Breast epithelium (tissue), 4 donors: ENCODE measurements at regions not wholly inside any gene's neighbourhood (a gene's known extent, or its start where the extent isn't known, plus 50 kb on each side); places are given as distances from the start of the nearest gene placed in this dataset.

Experiments
- DNase-seq, 2 donors: peaks; one replicate each; pipeline ENCODE4 v3.0.0-alpha.2; 2019; ENCODE audit warnings: low spot score in 2 of 2
- H3K27ac ChIP-seq, 2 donors: fragments of 200-600 bp; sonication (generic) in 1 of 2; one replicate each; pipeline ENCODE4 v1.5.1; 2016 to 2019; ENCODE audit warnings: mild to moderate bottlenecking in 1 of 2
- H3K27me3 ChIP-seq, 2 donors: fragments of 200-600 bp; sonication (generic) in 1 of 2; one replicate each; pipeline versions ENCODE4 v1.5.1 to v1.6.0; 2017 to 2019; ENCODE audit warnings: control low read depth in 1 of 2, mild to moderate bottlenecking in 1 of 2
- H3K36me3 ChIP-seq: fragments of 200-600 bp; one replicate; pipeline ENCODE4 v1.5.1; 2019
- H3K4me1 ChIP-seq, 2 donors: fragments of 200-600 bp; sonication (generic); one replicate each; pipeline ENCODE4 v1.5.1; 2016 to 2019; ENCODE audit warnings: control low read depth in 1 of 2
- H3K4me3 ChIP-seq, 3 donors: fragments of 200-600 bp; sonication (generic); 1 replicate in 2 of 3; 2 replicates in 1 of 3; pipeline ENCODE4 v1.5.1; 2016 to 2019; ENCODE audit warnings: mild to moderate bottlenecking in 3 of 3, moderate library complexity in 2 of 3
- H3K9me3 ChIP-seq, 2 donors: fragments of 200-600 bp; sonication (generic) in 1 of 2; one replicate each; pipeline ENCODE4 v1.5.1; 2016 to 2019; ENCODE audit warnings: control low read depth in 1 of 2
- POLR2A ChIP-seq: fragments of 450-650 bp; IDR thresholded peaks from one replicate; pipeline ENCODE4 v1.6.1; 2016; ENCODE audit warnings: antibody characterized with exemption, mild to moderate bottlenecking, moderate library complexity
- POLR2AphosphoS5 ChIP-seq, 3 donors: sonication (generic); formaldehyde crosslinking; IDR thresholded peaks; one replicate each; pipeline ENCODE4 v1.6.1; 2017; ENCODE audit warnings: antibody characterized with exemption in 3 of 3
- intact Hi-C: fragments of 100-400 bp; cut with DNase I; formaldehyde crosslinking; loops from one replicate; pipeline ENCODE4 v1.15.1; 2023; ENCODE audit warnings: low total_unique reads
- TF ChIP-seq, protein P1 (sequence below), 3 donors: fragments of 450-650 bp; IDR thresholded peaks; one replicate each; pipeline ENCODE4 v1.5.1; 2016 to 2017; ENCODE audit warnings: antibody characterized with exemption in 3 of 3, mild to moderate bottlenecking in 3 of 3, moderate library complexity in 3 of 3

DNA sequence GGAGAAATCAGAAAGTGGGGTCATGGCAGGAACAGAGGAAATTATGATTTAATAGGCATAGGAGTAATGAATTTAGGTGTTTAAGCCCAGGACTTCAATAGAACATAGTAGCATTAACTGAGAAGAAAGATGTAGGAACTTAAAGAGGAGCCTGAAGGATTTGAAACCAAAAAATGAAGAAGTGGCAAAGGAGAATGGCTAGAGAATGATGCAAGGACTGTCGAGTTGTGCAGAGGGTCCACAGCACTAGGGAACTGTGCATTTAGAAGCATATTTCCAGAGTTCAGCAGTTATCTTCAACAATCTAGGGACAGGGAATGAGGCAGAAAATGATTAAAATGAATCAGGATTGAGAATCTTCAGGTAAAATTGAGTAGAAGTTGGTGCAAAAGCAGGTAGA, 328.1 kb upstream of the LYPLAL1 start:
- Histone ChIP-seq H3K4me1 (no peaks in the 10 kb centered on the region), H3K9me3 (no peaks in the 10 kb centered on the region), H3K36me3 (no peaks in the 10 kb centered on the region), H3K27ac (no peak overlapping the region), H3K27me3 (no peaks in the 10 kb centered on the region), H3K4me3 (no peak overlapping the region)
- intact Hi-C loops, result no loop called here
- DNase-seq, result no peak
- TF ChIP-seq, protein P1, sequence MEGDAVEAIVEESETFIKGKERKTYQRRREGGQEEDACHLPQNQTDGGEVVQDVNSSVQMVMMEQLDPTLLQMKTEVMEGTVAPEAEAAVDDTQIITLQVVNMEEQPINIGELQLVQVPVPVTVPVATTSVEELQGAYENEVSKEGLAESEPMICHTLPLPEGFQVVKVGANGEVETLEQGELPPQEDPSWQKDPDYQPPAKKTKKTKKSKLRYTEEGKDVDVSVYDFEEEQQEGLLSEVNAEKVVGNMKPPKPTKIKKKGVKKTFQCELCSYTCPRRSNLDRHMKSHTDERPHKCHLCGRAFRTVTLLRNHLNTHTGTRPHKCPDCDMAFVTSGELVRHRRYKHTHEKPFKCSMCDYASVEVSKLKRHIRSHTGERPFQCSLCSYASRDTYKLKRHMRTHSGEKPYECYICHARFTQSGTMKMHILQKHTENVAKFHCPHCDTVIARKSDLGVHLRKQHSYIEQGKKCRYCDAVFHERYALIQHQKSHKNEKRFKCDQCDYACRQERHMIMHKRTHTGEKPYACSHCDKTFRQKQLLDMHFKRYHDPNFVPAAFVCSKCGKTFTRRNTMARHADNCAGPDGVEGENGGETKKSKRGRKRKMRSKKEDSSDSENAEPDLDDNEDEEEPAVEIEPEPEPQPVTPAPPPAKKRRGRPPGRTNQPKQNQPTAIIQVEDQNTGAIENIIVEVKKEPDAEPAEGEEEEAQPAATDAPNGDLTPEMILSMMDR (IDR thresholded peaks at IDR 0.05), result no peak
- TF ChIP-seq POLR2A (no peak), POLR2AphosphoS5 (IDR thresholded peaks at IDR 0.05) (no peak)

DNA sequence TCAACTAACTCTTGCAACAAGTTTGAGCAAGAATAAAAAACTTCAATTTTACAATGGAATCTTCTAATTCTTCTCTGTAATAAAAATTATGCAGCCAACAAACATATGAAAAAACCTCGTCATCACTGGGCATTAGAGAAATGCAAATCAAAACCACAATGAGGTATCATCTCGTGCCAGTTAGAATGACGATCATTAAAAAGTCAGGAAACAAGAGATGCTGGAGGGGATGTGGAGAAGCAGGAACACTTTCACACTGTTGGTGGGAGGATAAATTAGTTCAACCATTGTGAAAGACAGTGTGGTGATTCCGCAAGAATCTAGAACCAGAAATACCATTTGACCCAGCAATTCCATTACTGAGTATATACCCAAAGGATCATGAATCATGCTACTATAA, 327.5 kb upstream of the LYPLAL1 start:
- Histone ChIP-seq H3K36me3 (no peaks in the 10 kb centered on the region), H3K4me1 (no peaks in the 10 kb centered on the region), H3K27ac (no peak overlapping the region), H3K9me3 (no peaks in the 10 kb centered on the region), H3K4me3 (no peak overlapping the region), H3K27me3 (no peaks in the 10 kb centered on the region)
- no peak for DNase-seq
- intact Hi-C loops, result no loop called here
- TF ChIP-seq, protein P1 (IDR thresholded peaks at IDR 0.05), result no peak
- TF ChIP-seq POLR2A, result no peak
- TF ChIP-seq POLR2AphosphoS5 (IDR thresholded peaks at IDR 0.05), result no peak

DNA sequence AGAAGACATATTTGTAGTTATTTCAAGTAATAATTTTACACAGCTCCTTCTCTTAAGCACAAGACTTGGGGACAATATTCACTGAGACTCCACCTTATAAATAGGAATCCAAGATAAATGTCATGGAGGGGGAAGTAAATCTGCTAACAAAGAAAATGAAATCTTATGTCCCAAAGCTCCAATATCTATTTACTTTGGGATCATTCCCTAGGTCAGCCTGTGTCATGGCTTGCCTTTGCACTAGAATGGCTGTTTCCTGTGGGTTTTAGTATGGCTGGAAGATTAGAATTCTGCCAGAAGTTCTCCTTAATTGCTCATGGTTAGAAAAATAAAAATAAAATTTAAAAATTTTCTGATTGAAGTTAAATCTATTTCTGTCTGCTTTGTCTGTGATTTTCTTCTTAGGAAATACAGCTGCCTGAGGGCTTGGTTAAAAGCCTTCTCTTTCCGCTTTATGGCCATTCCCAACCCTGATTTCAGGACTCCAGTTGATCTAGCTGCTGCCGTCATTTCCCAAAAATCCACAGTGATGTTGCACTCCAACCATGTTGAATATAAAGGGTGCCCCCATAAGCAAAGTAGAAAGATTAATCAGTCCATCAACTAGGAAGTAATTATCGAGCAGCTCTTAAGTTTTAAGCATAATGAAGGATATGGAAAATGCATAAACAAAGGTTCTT, 326.4 kb upstream of the LYPLAL1 start:
- H3K4me1 ChIP-seq, result no peaks in the 10 kb centered on the region
- no peak overlapping the region for H3K27ac ChIP-seq

DNA sequence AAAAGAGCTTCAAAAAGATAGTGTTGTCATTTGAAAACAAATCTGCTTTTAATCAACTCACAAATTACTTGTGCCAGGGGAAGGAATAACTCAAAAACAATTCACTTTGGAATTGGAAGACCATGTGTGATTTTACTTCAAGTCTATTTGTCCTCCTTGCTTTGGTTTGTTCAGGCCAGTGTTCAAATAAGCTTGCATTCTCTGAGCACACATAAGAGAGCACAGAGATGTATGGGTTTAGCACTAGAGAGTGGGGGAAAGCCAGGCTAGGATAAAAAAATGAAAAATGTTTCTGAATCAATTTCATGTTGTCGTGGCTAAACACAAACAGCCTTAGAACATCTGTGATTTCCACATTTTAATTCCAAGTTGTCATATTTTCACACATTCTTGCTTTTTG, 325.7 kb upstream of the LYPLAL1 start:
- DNase-seq, result no peak
- Histone ChIP-seq H3K4me3 (no peak overlapping the region), H3K27me3 (no peaks in the 10 kb centered on the region), H3K27ac (no peak overlapping the region), H3K36me3 (no peaks in the 10 kb centered on the region), H3K9me3 (no peaks in the 10 kb centered on the region), H3K4me1 (no peaks in the 10 kb centered on the region)
- TF ChIP-seq POLR2A, result no peak
- TF ChIP-seq, protein P1 (IDR thresholded peaks at IDR 0.05), result no peak
- no peak for TF ChIP-seq POLR2AphosphoS5 (IDR thresholded peaks at IDR 0.05)
- intact Hi-C loops, result no loop called here

More for the DNA sequence above, 326.4 kb upstream of the LYPLAL1 start:
- TF ChIP-seq POLR2A, result no peak
- TF ChIP-seq, protein P1 (IDR thresholded peaks at IDR 0.05), result no peak
- TF ChIP-seq POLR2AphosphoS5 (IDR thresholded peaks at IDR 0.05), result no peak
- Histone ChIP-seq H3K9me3 (no peaks in the 10 kb centered on the region), H3K36me3 (no peaks in the 10 kb centered on the region), H3K4me3 (no peak overlapping the region), H3K27me3 (no peaks in the 10 kb centered on the region)
- DNase-seq, result no peak
- intact Hi-C loops, result no loop called here

DNA sequence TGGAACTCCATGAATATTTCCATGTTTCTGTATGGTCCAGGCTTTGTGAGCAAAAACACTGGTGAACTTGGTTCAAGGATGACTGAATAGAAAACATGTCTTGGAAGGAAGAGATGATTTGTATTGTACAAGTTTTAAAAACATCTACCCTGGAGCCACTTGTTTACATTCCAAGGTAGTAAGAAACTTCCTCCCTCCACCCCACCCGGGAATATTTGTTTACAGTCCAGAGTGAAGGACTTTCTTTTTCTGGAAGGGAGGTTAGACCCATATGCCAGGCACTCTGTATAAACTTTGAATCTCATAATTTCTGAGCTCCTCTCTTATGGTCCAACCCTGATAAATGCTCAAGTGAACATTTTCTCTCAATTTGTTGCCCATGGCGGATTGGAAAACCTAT, 323.3 kb upstream of the LYPLAL1 start:
- Histone ChIP-seq H3K4me3 (no peak overlapping the region), H3K4me1 (no peaks in the 10 kb centered on the region), H3K9me3 (no peaks in the 10 kb centered on the region), H3K36me3 (no peaks in the 10 kb centered on the region), H3K27ac (no peak overlapping the region), H3K27me3 (no peaks in the 10 kb centered on the region)
- no peak for DNase-seq
- intact Hi-C loops, result no loop called here
- no peak for TF ChIP-seq POLR2A
- TF ChIP-seq POLR2AphosphoS5 (IDR thresholded peaks at IDR 0.05), result no peak
- TF ChIP-seq, protein P1 (IDR thresholded peaks at IDR 0.05), result no peak
